HEK293T (cell line): ENCODE measurements at regions not wholly inside any gene's neighbourhood (a gene's known extent, or its start where the extent isn't known, plus 50 kb on each side); places are given as distances from the start of the nearest gene placed in this dataset.

ENCODE experiments used
- BHLHE40 ChIP-seq: fragments of 450-650 bp; IDR thresholded peaks from 2 replicates; pipeline ENCODE4 v1.6.1; 2016; ENCODE audit warnings: mild to moderate bottlenecking, moderate library complexity, borderline replicate concordance
- ELF4 ChIP-seq: fragments of 450-650 bp; IDR thresholded peaks from 2 replicates; pipeline ENCODE4 v1.6.1; 2017; ENCODE audit warnings: antibody characterized with exemption
- FOXA1 ChIP-seq: fragments of 450-650 bp; IDR thresholded peaks from 2 replicates; pipeline ENCODE4 v1.6.1; 2016; ENCODE audit warnings: mild to moderate bottlenecking
- FOXK2 ChIP-seq: fragments of 450-650 bp; IDR thresholded peaks from 2 replicates; pipeline ENCODE4 v1.6.1; 2016; ENCODE audit warnings: mild to moderate bottlenecking
- FOXM1 ChIP-seq: fragments of 450-650 bp; IDR thresholded peaks from 2 replicates; pipeline ENCODE4 v1.6.1; 2017; ENCODE audit warnings: mild to moderate bottlenecking, borderline replicate concordance
- HDGF ChIP-seq: fragments of 450-650 bp; IDR thresholded peaks from 2 replicates; pipeline ENCODE4 v1.6.1; 2017; ENCODE audit warnings: antibody characterized with exemption, borderline replicate concordance
- LEF1 ChIP-seq: fragments of 450-650 bp; IDR thresholded peaks from 2 replicates; pipeline ENCODE4 v1.6.1; 2017; ENCODE audit warnings: mild to moderate bottlenecking, borderline replicate concordance
- NFRKB ChIP-seq: fragments of 450-650 bp; IDR thresholded peaks from 2 replicates; pipeline ENCODE4 v1.6.1; 2016; ENCODE audit warnings: mild to moderate bottlenecking, moderate library complexity
- PKNOX1 ChIP-seq: fragments of 450-650 bp; IDR thresholded peaks from 2 replicates; pipeline ENCODE4 v1.6.1; 2016
- SP1 ChIP-seq: fragments of 450-650 bp; IDR thresholded peaks from 2 replicates; pipeline ENCODE4 v1.6.1; 2017
- TARDBP ChIP-seq: fragments of 450-650 bp; IDR thresholded peaks from 2 replicates; pipeline ENCODE4 v1.6.1; 2016
- ZNF384 ChIP-seq: fragments of 450-650 bp; IDR thresholded peaks from 2 replicates; pipeline ENCODE4 v1.6.1; 2016

GRCh38 chr1:82788038-82788437, 987.3 kb downstream of the ADGRL2 start:
- no peak for TF ChIP-seq HDGF
- TF ChIP-seq SP1, result no peak
- no peak for TF ChIP-seq FOXM1
- no peak for TF ChIP-seq ZNF384
- no peak for TF ChIP-seq FOXK2
- TF ChIP-seq BHLHE40, result no peak
- TF ChIP-seq NFRKB, result no peak
- no peak for TF ChIP-seq FOXA1
- TF ChIP-seq TARDBP, result no peak
- no peak for TF ChIP-seq LEF1
- no peak for TF ChIP-seq PKNOX1
- no peak for TF ChIP-seq ELF4
